Mesendoderm (in vitro differentiated cells): ENCODE measurements at regions not wholly inside any gene's neighbourhood (a gene's known extent, or its start where the extent isn't known, plus 50 kb on each side); places are given as distances from the start of the nearest gene placed in this dataset.

Experiments used
- DNase-seq: peaks from one replicate; pipeline ENCODE4 v3.0.0; 2013
- H2AK5ac ChIP-seq: 2 replicates; pipeline ENCODE4 v1.6.1; 2013; ENCODE audit warnings: low read length, inconsistent platforms
- H2BK120ac ChIP-seq: 2 replicates; pipeline ENCODE4 v1.6.1; 2013; ENCODE audit warnings: low read depth, mild to moderate bottlenecking, low read length, moderate library complexity, mixed read lengths
- H2BK15ac ChIP-seq: replicated peaks from 2 replicates; pipeline ENCODE4 v1.6.1; 2013; ENCODE audit warnings: low read depth, mild to moderate bottlenecking, moderate library complexity
- H2BK5ac ChIP-seq: 2 replicates; pipeline ENCODE4 v1.6.1; 2013; ENCODE audit warnings: low read length, inconsistent platforms
- H3K18ac ChIP-seq: 2 replicates; pipeline ENCODE4 v1.6.1; 2013; ENCODE audit warnings: mild to moderate bottlenecking, low read length, mixed read lengths
- H3K23ac ChIP-seq: one replicate; pipeline ENCODE4 v1.6.1; 2013; ENCODE audit warnings: low read length
- H3K27ac ChIP-seq: 2 replicates; pipeline ENCODE4 v1.5.1; 2013; ENCODE audit warnings: low read depth, mild to moderate bottlenecking, inconsistent platforms, low read length, moderate library complexity
- H3K27me3 ChIP-seq: 2 replicates; pipeline ENCODE4 v1.6.1; 2013; ENCODE audit warnings: low read length, control low read depth, mild to moderate bottlenecking, inconsistent platforms; ENCODE audit not compliant: insufficient read depth, poor library complexity
- H3K36me3 ChIP-seq: 2 replicates; pipeline ENCODE4 v1.6.1; 2013; ENCODE audit warnings: low read length, inconsistent platforms; ENCODE audit not compliant: control insufficient read depth, insufficient read depth
- H3K4ac ChIP-seq: one replicate; pipeline ENCODE4 v1.6.1; 2013; ENCODE audit warnings: low read depth, mild to moderate bottlenecking, low read length, moderate library complexity
- H3K4me1 ChIP-seq: 2 replicates; pipeline ENCODE4 v1.6.1; 2013; ENCODE audit warnings: low read depth, low read length, inconsistent platforms; ENCODE audit not compliant: control insufficient read depth
- H3K4me2 ChIP-seq: 2 replicates; pipeline ENCODE4 v1.6.1; 2013; ENCODE audit warnings: low read length
- H3K4me3 ChIP-seq: 2 replicates; pipeline ENCODE4 v1.5.1; 2013; ENCODE audit warnings: mild to moderate bottlenecking, low read length
- H3K56ac ChIP-seq: one replicate; pipeline ENCODE4 v1.6.1; 2013; ENCODE audit warnings: low read length
- H3K79me1 ChIP-seq: 2 replicates; pipeline ENCODE4 v1.6.1; 2013; ENCODE audit warnings: low read length, inconsistent platforms
- H3K79me2 ChIP-seq: 2 replicates; pipeline ENCODE4 v1.6.1; 2013; ENCODE audit warnings: mild to moderate bottlenecking, low read length; ENCODE audit not compliant: control insufficient read depth, insufficient read depth
- H3K9ac ChIP-seq: 2 replicates; pipeline ENCODE4 v1.6.1; 2013; ENCODE audit warnings: low read length, inconsistent platforms
- H4K5ac ChIP-seq: one replicate; pipeline ENCODE4 v1.6.1; 2013; ENCODE audit warnings: low read length
- H4K8ac ChIP-seq: one replicate; pipeline ENCODE4 v1.6.1; 2013; ENCODE audit warnings: low read depth, mild to moderate bottlenecking, control low read depth, low read length, moderate library complexity
- WGBS: extraction: QIAGEN DNeasy Blood & Tissue Kit; methylation state at CpG from one replicate; pipeline ENCODE4 v1.1.7; 2013; ENCODE audit warnings: low lambda C conversion rate, missing lambda C conversion rate; ENCODE audit not compliant: insufficient coverage; ENCODE audit errors: extremely low coverage; 5-methylcytosine and 5-hydroxymethylcytosine counted together

DNA sequence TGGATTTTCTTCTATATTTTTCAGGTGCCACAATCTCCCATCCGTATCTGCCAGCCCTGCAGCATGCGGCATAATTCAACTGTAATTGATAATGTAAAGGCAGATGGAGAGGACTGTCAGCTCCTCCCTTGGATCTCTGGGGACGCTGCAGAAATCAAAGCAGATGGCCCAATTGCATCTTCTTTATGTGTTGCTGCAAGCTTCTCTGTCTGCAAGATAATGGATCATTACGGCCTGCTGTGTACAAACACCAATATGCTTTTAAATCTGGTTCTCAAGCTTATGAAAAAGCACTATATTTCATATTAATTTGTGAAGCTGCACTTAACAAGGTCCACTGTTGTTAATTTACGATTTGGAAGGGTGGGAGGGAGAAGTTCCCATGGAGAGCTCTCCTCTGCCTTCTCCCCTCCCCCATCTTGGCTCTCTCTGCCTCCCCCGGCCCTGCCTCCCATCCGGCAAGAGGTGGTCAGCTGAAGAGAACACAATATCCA is 607.5 kb downstream of the TOX3 start:
- Histone ChIP-seq H3K23ac (no peak overlapping the region), H4K8ac (no peak overlapping the region), H3K27me3 (no peaks in the 10 kb centered on the region), H4K5ac (no peak overlapping the region), H3K36me3 (no peaks in the 10 kb centered on the region), H3K4me1 (peaks cover 3% of the 10 kb centered on the region), H3K18ac (no peak overlapping the region), H3K79me1 (no peaks in the 10 kb centered on the region), H2BK15ac (no peak overlapping the region), H2BK5ac (no peak overlapping the region), H3K9ac (no peak overlapping the region), H2AK5ac (no peak overlapping the region), H2BK120ac (no peak overlapping the region), H3K4me3 (no peak overlapping the region), H3K4ac (no peak overlapping the region), H3K56ac (no peak overlapping the region), H3K27ac (no peak overlapping the region), H3K4me2 (no peak overlapping the region), H3K79me2 (no peaks in the 10 kb centered on the region)
- no CpG with 5 or more reads among the region's 7 CpGs for WGBS
- no peak for DNase-seq

DNA sequence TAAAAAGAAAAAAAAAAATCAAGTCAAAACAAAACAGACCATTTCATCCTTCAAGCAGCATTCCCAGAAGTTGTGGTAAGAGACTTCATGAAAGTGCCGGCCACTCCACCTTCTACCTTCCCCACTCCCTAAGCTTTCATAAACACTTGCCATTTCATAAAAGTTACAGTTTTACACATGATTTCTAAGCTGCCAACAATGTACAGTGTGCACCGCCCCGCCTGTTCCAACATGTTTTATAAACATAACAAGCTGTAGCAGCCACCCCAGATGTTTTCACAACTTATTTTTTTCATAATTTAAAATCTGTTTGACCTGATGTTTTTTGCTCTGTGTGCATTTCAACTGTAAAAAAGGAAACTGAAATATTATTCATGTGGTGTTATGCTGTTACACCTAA is 608.1 kb downstream of the TOX3 start:
- H3K4me3 ChIP-seq, result no peak overlapping the region
- H4K5ac ChIP-seq, result no peak overlapping the region

DNA sequence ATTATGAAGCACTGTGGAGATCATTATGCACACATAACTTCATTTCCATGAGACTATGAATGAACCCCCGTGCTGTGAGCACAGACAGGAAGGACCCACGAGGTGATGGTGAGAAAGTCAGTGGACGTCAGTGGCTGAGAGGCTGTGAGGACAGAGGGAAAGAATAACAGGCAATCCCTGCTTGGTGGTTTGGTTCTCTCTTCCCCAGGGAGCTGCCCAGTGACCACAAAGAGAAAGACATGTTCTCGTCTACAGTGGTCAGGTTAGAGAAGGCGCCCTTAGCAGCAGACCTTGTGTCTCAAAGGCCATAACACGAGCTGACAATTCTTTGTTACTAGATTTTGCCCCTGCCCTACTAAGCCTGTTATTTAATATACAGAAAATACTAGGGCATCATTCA is 609.2 kb downstream of the TOX3 start:
- Histone ChIP-seq H3K27ac (no peak overlapping the region), H2BK15ac (no peak overlapping the region), H3K27me3 (no peaks in the 10 kb centered on the region), H4K5ac (no peak overlapping the region), H3K4ac (no peak overlapping the region), H3K23ac (no peak overlapping the region), H3K56ac (no peak overlapping the region), H3K4me3 (no peak overlapping the region), H3K4me1 (peaks cover 3% of the 10 kb centered on the region), H3K4me2 (no peak overlapping the region), H3K36me3 (no peaks in the 10 kb centered on the region), H4K8ac (no peak overlapping the region), H3K79me1 (no peaks in the 10 kb centered on the region), H3K18ac (no peak overlapping the region), H2BK5ac (no peak overlapping the region), H3K9ac (no peak overlapping the region), H3K79me2 (no peaks in the 10 kb centered on the region), H2BK120ac (no peak overlapping the region), H2AK5ac (no peak overlapping the region)
- no CpG with 5 or more reads among the region's 6 CpGs for WGBS
- no peak for DNase-seq

More for the DNA sequence above, 608.1 kb downstream of the TOX3 start:
- H3K9ac ChIP-seq, result no peak overlapping the region
- H3K79me1 ChIP-seq, result no peaks in the 10 kb centered on the region
- no peaks in the 10 kb centered on the region for H3K79me2 ChIP-seq
- H2BK120ac ChIP-seq, result no peak overlapping the region
- H3K4me2 ChIP-seq, result no peak overlapping the region
- no peak overlapping the region for H2BK5ac ChIP-seq
- H3K18ac ChIP-seq, result no peak overlapping the region
- no peak overlapping the region for H2AK5ac ChIP-seq
- no peaks in the 10 kb centered on the region for H3K36me3 ChIP-seq
- peaks cover 3% of the 10 kb centered on the region for H3K4me1 ChIP-seq
- no peak for DNase-seq
- no peak overlapping the region for H3K4ac ChIP-seq
- no peak overlapping the region for H3K23ac ChIP-seq
- WGBS, result no CpG with 5 or more reads among the region's 3 CpGs
- H3K56ac ChIP-seq, result no peak overlapping the region
- no peak overlapping the region for H3K27ac ChIP-seq
- no peak overlapping the region for H4K8ac ChIP-seq
- no peaks in the 10 kb centered on the region for H3K27me3 ChIP-seq
- no peak overlapping the region for H2BK15ac ChIP-seq

DNA sequence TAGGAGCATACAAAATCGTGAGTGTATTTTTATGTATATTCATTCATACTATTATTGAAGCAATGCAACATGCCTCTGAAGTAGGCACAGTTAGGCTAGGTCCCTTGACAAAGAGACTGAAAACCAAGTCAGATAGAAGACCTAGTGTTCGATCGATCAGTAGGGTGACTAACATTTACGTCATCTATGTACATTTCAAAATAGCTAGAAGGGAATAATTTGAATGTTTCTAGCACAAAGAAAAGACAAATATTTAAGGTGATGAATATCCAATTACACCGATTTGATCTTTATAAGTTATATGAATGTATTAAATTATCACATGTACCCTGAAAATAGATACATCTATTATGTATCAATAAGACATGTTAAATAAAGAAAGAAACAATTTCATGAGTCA is 610.1 kb downstream of the TOX3 start:
- Histone ChIP-seq H4K8ac (no peak overlapping the region), H2BK15ac (no peak overlapping the region), H3K4me1 (peaks cover 3% of the 10 kb centered on the region), H4K5ac (no peak overlapping the region), H3K79me2 (no peaks in the 10 kb centered on the region), H3K23ac (no peak overlapping the region), H3K27ac (no peak overlapping the region), H3K4ac (no peak overlapping the region), H3K4me2 (no peak overlapping the region), H3K36me3 (no peaks in the 10 kb centered on the region), H3K18ac (no peak overlapping the region), H3K56ac (no peak overlapping the region), H3K9ac (no peak overlapping the region), H3K4me3 (no peak overlapping the region), H3K79me1 (no peaks in the 10 kb centered on the region), H3K27me3 (no peaks in the 10 kb centered on the region), H2BK120ac (no peak overlapping the region), H2BK5ac (no peak overlapping the region), H2AK5ac (no peak overlapping the region)
- no peak for DNase-seq
- WGBS, result no CpG with 5 or more reads among the region's 5 CpGs

GRCh38 chr16:51932317-51932716 is 614.6 kb downstream of the TOX3 start:
- Histone ChIP-seq H3K4ac (no peak overlapping the region), H3K23ac (no peak overlapping the region), H3K79me2 (no peaks in the 10 kb centered on the region), H2AK5ac (no peak overlapping the region), H2BK15ac (no peak overlapping the region), H2BK5ac (no peak overlapping the region), H4K8ac (no peak overlapping the region), H3K4me2 (no peak overlapping the region), H3K56ac (no peak overlapping the region), H3K36me3 (no peaks in the 10 kb centered on the region), H3K9ac (no peak overlapping the region), H3K27ac (no peak overlapping the region), H3K27me3 (no peaks in the 10 kb centered on the region), H3K4me1 (no peaks in the 10 kb centered on the region), H4K5ac (no peak overlapping the region), H2BK120ac (no peak overlapping the region), H3K18ac (no peak overlapping the region), H3K79me1 (no peaks in the 10 kb centered on the region), H3K4me3 (no peak overlapping the region)
- no CpG with 5 or more reads among the region's 2 CpGs for WGBS
- DNase-seq, result no peak

DNA sequence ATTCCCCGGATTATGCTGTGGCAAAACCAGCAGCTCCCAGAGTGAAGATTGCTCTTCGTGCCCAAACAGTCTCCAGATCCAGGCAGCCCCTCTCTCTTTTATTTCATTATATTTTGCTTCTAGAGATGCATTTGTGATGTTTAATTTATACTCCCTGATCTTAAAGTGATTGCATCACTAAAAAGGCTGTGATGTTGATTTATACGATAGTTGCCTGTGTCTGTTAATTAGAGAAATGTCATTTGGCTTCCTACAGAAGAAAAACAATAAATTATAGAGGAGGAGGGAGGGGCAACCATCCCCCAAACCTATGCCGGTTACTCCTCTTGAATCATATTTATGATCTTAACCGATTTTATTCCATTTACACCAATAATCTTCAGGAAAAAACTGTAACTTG is 615.3 kb downstream of the TOX3 start:
- no peak overlapping the region for H3K4ac ChIP-seq
- no peak overlapping the region for H3K4me3 ChIP-seq
- no CpG with 5 or more reads among the region's 5 CpGs for WGBS
- H3K4me1 ChIP-seq, result no peaks in the 10 kb centered on the region
- no peaks in the 10 kb centered on the region for H3K36me3 ChIP-seq
- no peak overlapping the region for H4K8ac ChIP-seq
- no peak overlapping the region for H4K5ac ChIP-seq
- no peak overlapping the region for H2AK5ac ChIP-seq
- H3K27ac ChIP-seq, result no peak overlapping the region
- H3K9ac ChIP-seq, result no peak overlapping the region
- no peaks in the 10 kb centered on the region for H3K79me1 ChIP-seq
- no peak overlapping the region for H3K4me2 ChIP-seq
- H3K79me2 ChIP-seq, result no peaks in the 10 kb centered on the region
- no peak overlapping the region for H3K18ac ChIP-seq
- H2BK120ac ChIP-seq, result no peak overlapping the region
- H2BK5ac ChIP-seq, result no peak overlapping the region
- no peak for DNase-seq
- no peaks in the 10 kb centered on the region for H3K27me3 ChIP-seq
- H2BK15ac ChIP-seq, result no peak overlapping the region
- H3K23ac ChIP-seq, result no peak overlapping the region
- H3K56ac ChIP-seq, result no peak overlapping the region
